ENCODE measurements at regions not wholly inside any gene's neighbourhood (a gene's known extent, or its start where the extent isn't known, plus 50 kb on each side); places are given as distances from the start of the nearest gene placed in this dataset.

DNA sequence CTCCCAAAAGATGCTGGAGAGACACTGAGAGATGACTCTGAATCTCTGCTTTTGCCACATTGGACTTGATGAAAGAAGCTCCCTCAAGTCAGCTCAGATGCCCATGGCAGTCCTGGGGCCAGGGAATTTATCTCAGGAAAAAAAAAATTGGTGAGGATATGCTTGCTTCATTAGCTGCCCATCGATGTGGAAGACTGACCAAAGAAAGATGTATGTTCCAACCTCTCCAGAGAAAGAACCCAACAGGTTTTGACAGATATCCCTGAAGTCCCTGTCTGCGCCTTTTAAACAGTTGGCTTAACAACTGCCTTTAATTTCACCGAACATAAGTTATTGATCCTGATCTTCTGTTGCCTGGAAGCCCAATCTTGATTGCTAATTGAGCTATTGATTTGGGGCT is 137.4 kb downstream of the TMEM114 start:
- H4K20me1 ChIP-seq (ENCODE audit: insufficient read depth, low read length), result no peaks in the 10 kb centered on the region
- H3K27me3 ChIP-seq (replicated peaks; ENCODE audit: insufficient read depth, low read length), result no peaks in the 10 kb centered on the region
- no peak for TF ChIP-seq EZH2phosphoT487 (IDR thresholded peaks at IDR 0.05; ENCODE audit: low read length)
- TF ChIP-seq, protein P1, sequence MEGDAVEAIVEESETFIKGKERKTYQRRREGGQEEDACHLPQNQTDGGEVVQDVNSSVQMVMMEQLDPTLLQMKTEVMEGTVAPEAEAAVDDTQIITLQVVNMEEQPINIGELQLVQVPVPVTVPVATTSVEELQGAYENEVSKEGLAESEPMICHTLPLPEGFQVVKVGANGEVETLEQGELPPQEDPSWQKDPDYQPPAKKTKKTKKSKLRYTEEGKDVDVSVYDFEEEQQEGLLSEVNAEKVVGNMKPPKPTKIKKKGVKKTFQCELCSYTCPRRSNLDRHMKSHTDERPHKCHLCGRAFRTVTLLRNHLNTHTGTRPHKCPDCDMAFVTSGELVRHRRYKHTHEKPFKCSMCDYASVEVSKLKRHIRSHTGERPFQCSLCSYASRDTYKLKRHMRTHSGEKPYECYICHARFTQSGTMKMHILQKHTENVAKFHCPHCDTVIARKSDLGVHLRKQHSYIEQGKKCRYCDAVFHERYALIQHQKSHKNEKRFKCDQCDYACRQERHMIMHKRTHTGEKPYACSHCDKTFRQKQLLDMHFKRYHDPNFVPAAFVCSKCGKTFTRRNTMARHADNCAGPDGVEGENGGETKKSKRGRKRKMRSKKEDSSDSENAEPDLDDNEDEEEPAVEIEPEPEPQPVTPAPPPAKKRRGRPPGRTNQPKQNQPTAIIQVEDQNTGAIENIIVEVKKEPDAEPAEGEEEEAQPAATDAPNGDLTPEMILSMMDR (IDR thresholded peaks at IDR 0.05; ENCODE audit: low read length), result no peak
- TF ChIP-seq EZH2 (optimal IDR thresholded peaks at IDR 0.05; ENCODE audit: low read depth, low read length), result no peak

DNA sequence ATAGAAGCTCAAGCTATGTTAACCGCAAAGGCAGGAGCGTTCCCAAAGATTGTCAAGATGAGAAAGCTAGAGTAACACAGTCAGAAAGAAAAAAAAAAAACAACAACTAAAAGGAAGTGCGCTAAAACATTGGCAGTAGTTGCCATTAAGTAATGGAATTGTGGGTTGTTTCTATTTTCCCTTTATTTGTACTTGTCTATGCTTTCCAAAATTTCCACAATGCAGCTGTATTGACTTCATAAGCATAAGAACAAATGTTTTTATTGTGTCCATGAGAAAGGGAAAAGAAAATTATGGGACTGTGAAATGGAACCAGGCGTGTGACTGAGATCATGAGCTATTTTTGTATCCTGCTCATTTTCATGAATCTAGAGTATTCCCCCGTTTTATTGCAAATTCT is 153.4 kb downstream of the TMEM114 start:
- no peaks in the 10 kb centered on the region for H3K9me3 ChIP-seq (replicated peaks; ENCODE audit: insufficient read depth, low read length)
- H3K36me3 ChIP-seq (replicated peaks; ENCODE audit: insufficient read depth, low read length), result no peaks in the 10 kb centered on the region
- no peaks in the 10 kb centered on the region for H3F3A ChIP-seq (ENCODE audit: insufficient read depth, low read length)
- H3K9me2 ChIP-seq (replicated peaks; ENCODE audit: insufficient read depth, low read length), result no peaks in the 10 kb centered on the region
- H3K4me3 ChIP-seq (ENCODE audit: low read length), result no peak overlapping the region
- no peaks in the 10 kb centered on the region for H4K20me1 ChIP-seq (ENCODE audit: insufficient read depth, low read length)
- H3K27ac ChIP-seq (ENCODE audit: low read length), result no peak overlapping the region
- no peaks in the 10 kb centered on the region for H3K27me3 ChIP-seq (replicated peaks; ENCODE audit: insufficient read depth, low read length)
- H3K9ac ChIP-seq (ENCODE audit: low read length), result no peak overlapping the region
- no peak overlapping the region for H3K4me2 ChIP-seq (ENCODE audit: low read depth, low read length)
- no peak overlapping the region for H2AFZ ChIP-seq (ENCODE audit: low read length)
- no peaks in the 10 kb centered on the region for H3K4me1 ChIP-seq (ENCODE audit: low read length)
- no peak for DNase-seq
- no peaks in the 10 kb centered on the region for H3K79me2 ChIP-seq (ENCODE audit: low read length)
- TF ChIP-seq EZH2 (optimal IDR thresholded peaks at IDR 0.05; ENCODE audit: low read depth, low read length), result no peak
- no peak for TF ChIP-seq EZH2phosphoT487 (IDR thresholded peaks at IDR 0.05; ENCODE audit: low read length)
- TF ChIP-seq, protein P1 (IDR thresholded peaks at IDR 0.05; ENCODE audit: low read length), result no peak

More for the DNA sequence above, 137.4 kb downstream of the TMEM114 start:
- Histone ChIP-seq H3K4me1 (ENCODE audit: low read length) (no peaks in the 10 kb centered on the region), H2AFZ (ENCODE audit: low read length) (no peak overlapping the region), H3K4me2 (ENCODE audit: low read depth, low read length) (no peak overlapping the region), H3K9me3 (replicated peaks; ENCODE audit: insufficient read depth, low read length) (no peaks in the 10 kb centered on the region), H3K79me2 (ENCODE audit: low read length) (no peaks in the 10 kb centered on the region), H3K9me2 (replicated peaks; ENCODE audit: insufficient read depth, low read length) (no peaks in the 10 kb centered on the region), H3K36me3 (replicated peaks; ENCODE audit: insufficient read depth, low read length) (no peaks in the 10 kb centered on the region), H3F3A (ENCODE audit: insufficient read depth, low read length) (no peaks in the 10 kb centered on the region), H3K9ac (ENCODE audit: low read length) (no peak overlapping the region), H3K27ac (ENCODE audit: low read length) (no peak overlapping the region), H3K4me3 (ENCODE audit: low read length) (no peak overlapping the region)
- DNase-seq, result no peak

DNA sequence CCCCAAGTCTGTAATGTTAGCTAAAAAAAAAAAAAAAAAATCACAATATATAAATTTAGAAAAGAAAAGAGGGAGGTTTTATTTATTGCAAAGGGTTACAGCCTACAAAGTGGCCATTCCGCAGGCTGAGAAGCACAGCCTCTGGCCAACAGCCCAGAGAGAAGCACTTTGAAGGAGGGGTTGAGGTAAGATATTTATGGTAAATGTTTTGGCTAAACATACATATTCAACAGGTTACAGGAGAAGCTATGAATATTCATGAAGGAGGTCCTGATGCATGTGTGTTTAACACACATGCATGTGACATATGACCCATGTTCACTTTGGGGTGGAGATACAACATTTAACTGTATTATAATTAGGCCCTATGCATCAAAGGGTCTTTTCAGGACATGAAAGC is 158.5 kb downstream of the TMEM114 start:
- Histone ChIP-seq H3K4me2 (ENCODE audit: low read depth, low read length) (no peak overlapping the region), H3K4me1 (ENCODE audit: low read length) (no peaks in the 10 kb centered on the region), H3K27ac (ENCODE audit: low read length) (no peak overlapping the region), H3K9me3 (replicated peaks; ENCODE audit: insufficient read depth, low read length) (no peaks in the 10 kb centered on the region), H3K79me2 (ENCODE audit: low read length) (no peaks in the 10 kb centered on the region), H3K9me2 (replicated peaks; ENCODE audit: insufficient read depth, low read length) (no peaks in the 10 kb centered on the region), H3F3A (ENCODE audit: insufficient read depth, low read length) (no peaks in the 10 kb centered on the region), H3K27me3 (replicated peaks; ENCODE audit: insufficient read depth, low read length) (no peaks in the 10 kb centered on the region), H3K9ac (ENCODE audit: low read length) (no peak overlapping the region), H3K36me3 (replicated peaks; ENCODE audit: insufficient read depth, low read length) (no peaks in the 10 kb centered on the region), H2AFZ (ENCODE audit: low read length) (no peak overlapping the region), H4K20me1 (ENCODE audit: insufficient read depth, low read length) (no peaks in the 10 kb centered on the region), H3K4me3 (ENCODE audit: low read length) (no peak overlapping the region)
- DNase-seq, result no peak
- TF ChIP-seq EZH2 (optimal IDR thresholded peaks at IDR 0.05; ENCODE audit: low read depth, low read length) (no peak), EZH2phosphoT487 (IDR thresholded peaks at IDR 0.05; ENCODE audit: low read length) (no peak)
- TF ChIP-seq, protein P1 (IDR thresholded peaks at IDR 0.05; ENCODE audit: low read length), result no peak

Data from MM.1S (cell line).